ENCODE measurements at regions not wholly inside any gene's neighbourhood (a gene's known extent, or its start where the extent isn't known, plus 50 kb on each side); places are given as distances from the start of the nearest gene placed in this dataset.

DNA sequence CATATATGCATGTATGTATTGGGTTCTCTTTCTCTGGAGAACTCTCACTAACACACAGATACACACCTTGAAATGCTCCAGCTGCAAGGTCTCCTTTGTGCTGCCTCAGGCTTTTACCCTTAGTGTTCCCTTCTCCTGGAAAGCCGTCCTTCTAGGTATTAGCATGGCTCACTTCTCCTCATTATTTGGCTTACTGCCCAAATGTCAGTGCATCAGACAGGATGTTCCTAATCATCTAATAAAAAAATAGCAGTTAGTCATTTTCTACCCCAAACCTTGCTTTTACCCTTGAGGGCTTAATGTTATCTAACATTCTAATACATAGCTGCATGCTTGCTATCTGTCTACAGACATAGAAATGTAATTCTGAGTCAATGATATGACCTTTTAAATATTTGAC is 109.0 kb upstream of the SLC16A7 start:
- no peak overlapping the region for H2BK5ac ChIP-seq (ENCODE audit: low read depth, low read length, poor library complexity, severe bottlenecking)
- no peak for DNase-seq
- H3K27me3 ChIP-seq (ENCODE audit: control insufficient read depth, insufficient read depth, low read length) = no peaks in the 10 kb centered on the region

More for the DNA sequence above, 109.0 kb upstream of the SLC16A7 start:
- no peak overlapping the region for H3K23ac ChIP-seq (ENCODE audit: low read depth, low read length)
- no peak overlapping the region for H2BK15ac ChIP-seq (ENCODE audit: low read depth, low read length)
- H3K9me1 ChIP-seq (ENCODE audit: insufficient read depth, low read length) = no peaks in the 10 kb centered on the region
- WGBS, 2 experiments (ENCODE audit: extremely low coverage in 2 of 2, insufficient read length in 1 of 2) = 0% methylated on average over 1 of the region's 1 CpG; no CpG with 5 or more reads in 1 of the 2 experiments
- TF ChIP-seq RCOR1 (IDR thresholded peaks at IDR 0.05; ENCODE audit: insufficient replicate concordance, low read length) (no peak), MXI1 (IDR thresholded peaks at IDR 0.05; ENCODE audit: borderline replicate concordance, low read depth, low read length) (no peak), POLR2A (IDR thresholded peaks at IDR 0.05; ENCODE audit: low read depth, low read length) (no peak), NFE2L2 (IDR thresholded peaks at IDR 0.05; ENCODE audit: low read depth, low read length) (no peak), CTCF (conservative IDR thresholded peaks at IDR 0.05; ENCODE audit: low read depth, low read length) (no peak), FOS (IDR thresholded peaks at IDR 0.05; ENCODE audit: low read depth, low read length) (no peak), SMC3 (IDR thresholded peaks at IDR 0.05; ENCODE audit: low read depth, low read length) (no peak), CHD1 (IDR thresholded peaks at IDR 0.05; ENCODE audit: low read depth, low read length) (no peak), RAD21 (IDR thresholded peaks at IDR 0.05; ENCODE audit: low read length) (no peak)
- TF ChIP-seq, protein P1, sequence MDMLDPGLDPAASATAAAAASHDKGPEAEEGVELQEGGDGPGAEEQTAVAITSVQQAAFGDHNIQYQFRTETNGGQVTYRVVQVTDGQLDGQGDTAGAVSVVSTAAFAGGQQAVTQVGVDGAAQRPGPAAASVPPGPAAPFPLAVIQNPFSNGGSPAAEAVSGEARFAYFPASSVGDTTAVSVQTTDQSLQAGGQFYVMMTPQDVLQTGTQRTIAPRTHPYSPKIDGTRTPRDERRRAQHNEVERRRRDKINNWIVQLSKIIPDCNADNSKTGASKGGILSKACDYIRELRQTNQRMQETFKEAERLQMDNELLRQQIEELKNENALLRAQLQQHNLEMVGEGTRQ (IDR thresholded peaks at IDR 0.05; ENCODE audit: low read depth, low read length) = no peak
- no TSS peak for BruUV-seq (replicated peaks)
- H4K91ac ChIP-seq (ENCODE audit: insufficient read depth, low read depth, low read length) = no peak overlapping the region
- H4K5ac ChIP-seq (ENCODE audit: low read depth, low read length) = no peak overlapping the region
- no peaks in the 10 kb centered on the region for H3K9me3 ChIP-seq (ENCODE audit: control insufficient read depth, insufficient read depth, low read length)
- no peak overlapping the region for H3K14ac ChIP-seq (replicated peaks; ENCODE audit: low read depth, low read length)
- no peak overlapping the region for H3K9ac ChIP-seq (ENCODE audit: low read depth, low read length)
- ChIA-PET CTCF (no interaction called here), POLR2A (ENCODE audit: unreplicated experiment) (no interaction called here)
- no peak overlapping the region for H3K56ac ChIP-seq (ENCODE audit: extremely low read depth, insufficient read depth, low read length)
- no peak overlapping the region for H2BK120ac ChIP-seq (ENCODE audit: low read depth, low read length)
- H3K79me1 ChIP-seq (ENCODE audit: low read depth in 1 of 2, low read length in 2 of 2) = no peaks in the 10 kb centered on the region
- intact Hi-C loops (cut with micrococcal nuclease) = no loop called here
- no peaks in the 10 kb centered on the region for H3K36me3 ChIP-seq (ENCODE audit: control insufficient read depth, insufficient read depth, low read length)
- H2AK9ac ChIP-seq (replicated peaks; ENCODE audit: low read depth, low read length, poor library complexity) = no peak overlapping the region
- H2BK20ac ChIP-seq (ENCODE audit: low read depth, low read length) = no peak overlapping the region
- no peak overlapping the region for H3K27ac ChIP-seq (ENCODE audit: insufficient read depth, low read length)
- H3K18ac ChIP-seq (ENCODE audit: low read depth, low read length) = no peak overlapping the region
- H3K4me2 ChIP-seq (ENCODE audit: low read depth, low read length) = no peak overlapping the region
- no peak overlapping the region for H2AK5ac ChIP-seq (ENCODE audit: low read depth, low read length)
- no peak for ATAC-seq (ENCODE audit: low read depth)
- no peak overlapping the region for H3K4ac ChIP-seq (ENCODE audit: low read depth, low read length)
- no peaks in the 10 kb centered on the region for H4K20me1 ChIP-seq (ENCODE audit: insufficient read depth, low read length)
- H2AFZ ChIP-seq (replicated peaks; ENCODE audit: low read length, poor library complexity) = no peak overlapping the region
- H4K8ac ChIP-seq (ENCODE audit: low read depth in 2 of 2, low read length in 2 of 2) = no peak overlapping the region
- in situ Hi-C loops (cut with MboI; ENCODE audit: low sequenced_read_pairs) = no loop called here
- H3K4me3 ChIP-seq (ENCODE audit: insufficient read depth, low read depth, low read length) = no peak overlapping the region
- dilution Hi-C loops (cut with HindIII; ENCODE audit: low sequenced_read_pairs, unreplicated experiment) = no loop called here
- H3K4me1 ChIP-seq (ENCODE audit: control insufficient read depth, insufficient read depth, low read length) = no peaks in the 10 kb centered on the region

Data from IMR-90 (cell line).